IPS-NIHi7 (cell line): ENCODE measurements at regions not wholly inside any gene's neighbourhood (a gene's known extent, or its start where the extent isn't known, plus 50 kb on each side); places are given as distances from the start of the nearest gene placed in this dataset.

Experiments used
- DNase-seq: peaks from one replicate; pipeline ENCODE4 v3.0.0; 2012; ENCODE audit warnings: mixed read lengths; ENCODE audit errors: extremely low spot score

DNA sequence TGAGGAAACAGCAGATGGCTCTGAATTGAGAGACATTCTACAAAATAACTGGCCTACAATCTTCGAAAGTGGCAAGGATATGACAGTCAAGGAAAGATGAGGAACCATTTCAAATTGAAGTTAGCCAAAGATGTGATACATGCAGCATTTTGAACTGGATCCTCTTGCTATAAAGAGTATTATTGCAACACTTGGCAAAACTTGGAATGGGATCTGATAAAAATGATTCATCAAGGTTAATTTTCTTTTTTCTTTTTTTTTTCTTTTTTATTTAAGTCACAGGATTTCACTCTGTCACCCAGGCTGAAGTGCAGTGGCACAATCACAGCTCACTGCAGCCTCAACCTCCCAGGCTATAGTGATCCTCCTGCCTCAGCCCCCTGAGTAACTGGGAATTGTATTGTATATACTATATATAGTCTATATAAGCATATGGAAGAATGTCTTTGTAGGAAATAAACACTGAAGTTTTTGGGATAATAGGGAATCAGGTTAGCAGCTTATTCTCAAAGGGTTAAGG is 49.8 kb upstream of the GJA8 start:
- no peak for DNase-seq
